ENCODE measurements at regions not wholly inside any gene's neighbourhood (a gene's known extent, or its start where the extent isn't known, plus 50 kb on each side); places are given as distances from the start of the nearest gene placed in this dataset.

- Histone ChIP-seq H3K9me3 (ENCODE audit: control insufficient read depth in 2 of 2, low read length in 2 of 2) (no peaks in the 10 kb centered on the region), H3K4me3 (ENCODE audit: low read depth, low read length) (no peak overlapping the region), H3K36me3 (ENCODE audit: control insufficient read depth, insufficient read depth, low read length) (no peaks in the 10 kb centered on the region), H3K27me3 (ENCODE audit: control insufficient read depth, insufficient read depth, low read length) (no peaks in the 10 kb centered on the region), H3K27ac (ENCODE audit: insufficient read depth, low read length, poor library complexity, severe bottlenecking) (no peak overlapping the region), H3K4me1 (ENCODE audit: control insufficient read depth, insufficient read depth, low read length, poor library complexity, severe bottlenecking) (no peaks in the 10 kb centered on the region)
- Mint-ChIP-seq H3K36me3 (no peaks in the 10 kb centered on the region), H3K9me3 (peaks cover 0 to 18% (median 4%) of the 10 kb centered on the region in 7 donors), H3K27ac (no peak overlapping the region), H3K4me3 (no peak overlapping the region), H3K27me3 (no peaks in the 10 kb centered on the region), H3K4me1 (no peaks in the 10 kb centered on the region)
- no peak for DNase-seq
- ATAC-seq (ENCODE audit: low read depth in 2 of 2): no peak
Measured at GRCh38 chrX:5617666-5618065, 611.0 kb downstream of the NLGN4X start.

GRCh38 chrX:5595570-5595969 lies 633.1 kb downstream of the NLGN4X start:
- no peaks in the 10 kb centered on the region for H3K9me3 ChIP-seq (ENCODE audit: control insufficient read depth in 2 of 2, low read length in 2 of 2)
- no peak overlapping the region for H3K27ac ChIP-seq (ENCODE audit: insufficient read depth, low read length, poor library complexity, severe bottlenecking)
- H3K27me3 Mint-ChIP-seq: no peaks in the 10 kb centered on the region
- H3K4me3 ChIP-seq (ENCODE audit: low read depth, low read length): no peak overlapping the region
- H3K27ac Mint-ChIP-seq: no peak overlapping the region
- no peak overlapping the region for H3K4me3 Mint-ChIP-seq
- DNase-seq (no peak), ATAC-seq (ENCODE audit: low read depth in 2 of 2) (no peak)
- H3K4me1 ChIP-seq (ENCODE audit: control insufficient read depth, insufficient read depth, low read length, poor library complexity, severe bottlenecking): no peaks in the 10 kb centered on the region
- no peaks in the 10 kb centered on the region for H3K36me3 Mint-ChIP-seq
- H3K4me1 Mint-ChIP-seq: no peaks in the 10 kb centered on the region
- H3K36me3 ChIP-seq (ENCODE audit: control insufficient read depth, insufficient read depth, low read length): no peaks in the 10 kb centered on the region
- peaks cover 0 to 14% (median 6%) of the 10 kb centered on the region in 7 donors for H3K9me3 Mint-ChIP-seq
- H3K27me3 ChIP-seq (ENCODE audit: control insufficient read depth, insufficient read depth, low read length): no peaks in the 10 kb centered on the region

DNA sequence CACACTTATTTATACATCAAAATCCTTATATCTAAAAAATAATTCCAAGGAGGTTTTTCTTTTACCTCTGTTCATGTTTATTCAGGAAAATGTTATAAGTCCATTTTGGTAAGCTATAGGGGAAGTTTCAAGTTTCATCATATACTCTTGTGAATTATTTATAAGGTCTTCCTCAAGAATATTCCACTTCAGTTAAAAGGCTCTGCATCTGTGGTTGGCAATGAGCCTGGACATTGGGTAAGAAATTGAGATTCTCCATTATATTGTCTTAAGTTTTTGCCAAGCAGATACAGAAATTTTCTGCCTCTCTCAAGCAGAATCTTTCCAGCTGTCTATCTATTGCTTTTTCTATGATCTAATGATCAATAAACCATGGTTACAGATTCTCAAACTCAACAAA lies 641.9 kb downstream of the NLGN4X start:
- DNase-seq (no peak), ATAC-seq (ENCODE audit: low read depth in 2 of 2) (no peak)
- no peak overlapping the region for H3K4me3 ChIP-seq (ENCODE audit: low read depth, low read length)
- Mint-ChIP-seq H3K4me3 (no peak overlapping the region), H3K4me1 (no peaks in the 10 kb centered on the region), H3K36me3 (no peaks in the 10 kb centered on the region), H3K27me3 (no peaks in the 10 kb centered on the region), H3K27ac (no peak overlapping the region), H3K9me3 (peaks cover 2 to 8% (median 4%) of the 10 kb centered on the region in 7 donors)
- no peaks in the 10 kb centered on the region for H3K27me3 ChIP-seq (ENCODE audit: control insufficient read depth, insufficient read depth, low read length)
- no peaks in the 10 kb centered on the region for H3K9me3 ChIP-seq (ENCODE audit: control insufficient read depth in 2 of 2, low read length in 2 of 2)
- no peaks in the 10 kb centered on the region for H3K36me3 ChIP-seq (ENCODE audit: control insufficient read depth, insufficient read depth, low read length)
- no peaks in the 10 kb centered on the region for H3K4me1 ChIP-seq (ENCODE audit: control insufficient read depth, insufficient read depth, low read length, poor library complexity, severe bottlenecking)
- H3K27ac ChIP-seq (ENCODE audit: insufficient read depth, low read length, poor library complexity, severe bottlenecking): no peak overlapping the region

DNA sequence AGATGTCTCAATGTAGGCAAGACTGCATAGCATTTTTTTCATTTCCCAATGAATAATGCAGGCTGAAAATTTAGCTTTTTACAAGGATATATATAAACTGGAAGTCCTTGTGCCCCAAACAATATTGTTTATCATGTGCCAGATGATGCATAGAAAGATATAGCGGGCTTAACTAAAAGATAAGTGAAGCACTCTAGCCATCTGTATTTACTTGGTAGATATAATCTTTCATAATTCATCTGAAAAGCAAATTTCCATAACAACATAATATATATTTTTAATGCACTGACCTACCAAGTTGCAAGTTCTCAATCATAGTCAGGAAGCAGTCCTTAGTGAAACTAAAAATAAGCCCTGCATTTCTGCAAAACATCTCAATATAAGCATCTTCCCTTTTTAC lies 653.3 kb downstream of the NLGN4X start:
- H3K4me1 Mint-ChIP-seq: no peaks in the 10 kb centered on the region
- ATAC-seq (ENCODE audit: low read depth in 2 of 2) (no peak), DNase-seq (no peak)
- H3K27ac Mint-ChIP-seq: no peak overlapping the region
- H3K36me3 Mint-ChIP-seq: no peaks in the 10 kb centered on the region
- Histone ChIP-seq H3K36me3 (ENCODE audit: control insufficient read depth, insufficient read depth, low read length) (no peaks in the 10 kb centered on the region), H3K27ac (ENCODE audit: insufficient read depth, low read length, poor library complexity, severe bottlenecking) (no peak overlapping the region), H3K4me1 (ENCODE audit: control insufficient read depth, insufficient read depth, low read length, poor library complexity, severe bottlenecking) (no peaks in the 10 kb centered on the region), H3K4me3 (ENCODE audit: low read depth, low read length) (no peak overlapping the region), H3K27me3 (ENCODE audit: control insufficient read depth, insufficient read depth, low read length) (no peaks in the 10 kb centered on the region), H3K9me3 (ENCODE audit: control insufficient read depth in 2 of 2, low read length in 2 of 2) (peaks cover 0 to 1% of the 10 kb centered on the region in 2 experiments)
- H3K9me3 Mint-ChIP-seq: peaks cover 0 to 6% (median 0%) of the 10 kb centered on the region in 7 donors
- H3K27me3 Mint-ChIP-seq: no peaks in the 10 kb centered on the region
- H3K4me3 Mint-ChIP-seq: no peak overlapping the region

- H3K9me3 ChIP-seq (ENCODE audit: control insufficient read depth in 2 of 2, low read length in 2 of 2): no peaks in the 10 kb centered on the region
- H3K36me3 ChIP-seq (ENCODE audit: control insufficient read depth, insufficient read depth, low read length): no peaks in the 10 kb centered on the region
- DNase-seq: no peak
- Mint-ChIP-seq H3K27ac (no peak overlapping the region), H3K4me3 (no peak overlapping the region), H3K4me1 (no peaks in the 10 kb centered on the region), H3K27me3 (no peaks in the 10 kb centered on the region), H3K9me3 (peaks cover 0 to 5% (median 1%) of the 10 kb centered on the region in 7 donors), H3K36me3 (no peaks in the 10 kb centered on the region)
- H3K27me3 ChIP-seq (ENCODE audit: control insufficient read depth, insufficient read depth, low read length): no peaks in the 10 kb centered on the region
- ATAC-seq (ENCODE audit: low read depth in 2 of 2): no peak
- no peak overlapping the region for H3K4me3 ChIP-seq (ENCODE audit: low read depth, low read length)
- H3K27ac ChIP-seq (ENCODE audit: insufficient read depth, low read length, poor library complexity, severe bottlenecking): no peak overlapping the region
- H3K4me1 ChIP-seq (ENCODE audit: control insufficient read depth, insufficient read depth, low read length, poor library complexity, severe bottlenecking): no peaks in the 10 kb centered on the region
Measured at GRCh38 chrX:5568934-5569333, 659.7 kb downstream of the NLGN4X start.

DNA sequence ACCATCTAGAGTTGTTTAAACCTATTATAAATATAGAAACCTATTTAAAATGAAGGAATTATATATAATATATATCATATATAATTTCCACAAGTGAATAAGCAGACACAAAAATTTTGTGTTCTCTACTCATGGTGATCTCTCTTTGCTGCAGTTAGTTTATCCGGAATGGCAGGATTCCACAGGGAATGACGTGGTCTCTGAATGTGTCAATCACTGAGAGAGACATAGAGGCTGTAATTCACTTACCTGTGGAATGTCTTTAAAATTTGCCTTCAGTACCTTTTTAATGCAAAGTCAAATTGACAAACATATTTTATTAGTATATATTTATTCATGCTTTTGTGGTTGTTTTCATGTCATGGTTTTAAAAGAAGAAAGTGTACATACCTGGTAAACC lies 669.3 kb downstream of the NLGN4X start:
- H3K27ac ChIP-seq (ENCODE audit: insufficient read depth, low read length, poor library complexity, severe bottlenecking): no peak overlapping the region
- ATAC-seq (ENCODE audit: low read depth in 2 of 2) (no peak), DNase-seq (no peak)
- peaks cover 0 to 14% (median 5%) of the 10 kb centered on the region in 7 donors for H3K9me3 Mint-ChIP-seq
- H3K4me3 ChIP-seq (ENCODE audit: low read depth, low read length): no peak overlapping the region
- peaks cover 0 to 2% (median 0%) of the 10 kb centered on the region in 4 donors for H3K4me1 Mint-ChIP-seq
- H3K36me3 Mint-ChIP-seq: no peaks in the 10 kb centered on the region
- no peaks in the 10 kb centered on the region for H3K36me3 ChIP-seq (ENCODE audit: control insufficient read depth, insufficient read depth, low read length)
- H3K27me3 ChIP-seq (ENCODE audit: control insufficient read depth, insufficient read depth, low read length): no peaks in the 10 kb centered on the region
- no peak overlapping the region for H3K27ac Mint-ChIP-seq
- no peak overlapping the region for H3K4me3 Mint-ChIP-seq
- no peaks in the 10 kb centered on the region for H3K27me3 Mint-ChIP-seq
- no peaks in the 10 kb centered on the region for H3K4me1 ChIP-seq (ENCODE audit: control insufficient read depth, insufficient read depth, low read length, poor library complexity, severe bottlenecking)
- peaks cover 4 to 6% of the 10 kb centered on the region in 2 experiments for H3K9me3 ChIP-seq (ENCODE audit: control insufficient read depth in 2 of 2, low read length in 2 of 2)

GRCh38 chrX:5549512-5549911 lies 679.2 kb downstream of the NLGN4X start:
- H3K4me1 ChIP-seq (ENCODE audit: control insufficient read depth, insufficient read depth, low read length, poor library complexity, severe bottlenecking): no peaks in the 10 kb centered on the region
- no peaks in the 10 kb centered on the region for H3K27me3 ChIP-seq (ENCODE audit: control insufficient read depth, insufficient read depth, low read length)
- H3K27ac Mint-ChIP-seq: no peak overlapping the region
- H3K4me1 Mint-ChIP-seq: no peaks in the 10 kb centered on the region
- H3K27me3 Mint-ChIP-seq: no peaks in the 10 kb centered on the region
- no peaks in the 10 kb centered on the region for H3K36me3 ChIP-seq (ENCODE audit: control insufficient read depth, insufficient read depth, low read length)
- no peaks in the 10 kb centered on the region for H3K36me3 Mint-ChIP-seq
- H3K27ac ChIP-seq (ENCODE audit: insufficient read depth, low read length, poor library complexity, severe bottlenecking): no peak overlapping the region
- no peak overlapping the region for H3K4me3 Mint-ChIP-seq
- H3K9me3 ChIP-seq (ENCODE audit: control insufficient read depth in 2 of 2, low read length in 2 of 2): no peaks in the 10 kb centered on the region
- ATAC-seq (ENCODE audit: low read depth in 2 of 2) (no peak), DNase-seq (no peak)
- H3K9me3 Mint-ChIP-seq: peaks cover 0 to 38% (median 7%) of the 10 kb centered on the region in 7 donors
- H3K4me3 ChIP-seq (ENCODE audit: low read depth, low read length): no peak overlapping the region

DNA sequence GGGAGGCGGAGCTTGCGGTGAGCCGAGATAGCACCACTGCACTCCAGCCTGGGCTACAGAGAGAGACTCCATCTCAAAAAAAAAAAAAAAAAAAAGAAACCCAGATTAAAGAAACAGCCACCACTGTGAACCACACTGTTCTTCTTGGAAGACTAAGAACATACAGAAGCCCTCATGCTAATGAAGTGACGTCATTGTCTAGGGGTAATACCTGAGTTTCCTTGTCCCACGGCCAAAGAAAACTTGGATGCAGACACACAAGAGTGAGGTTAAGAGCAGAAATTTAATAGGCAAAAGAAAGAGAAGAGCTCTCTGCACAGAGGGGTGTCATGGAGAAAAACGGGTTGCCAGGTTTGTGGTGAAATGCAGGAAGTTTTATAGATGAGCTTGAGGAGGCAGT lies 691.6 kb downstream of the NLGN4X start:
- H3K36me3 Mint-ChIP-seq: no peaks in the 10 kb centered on the region
- H3K27ac ChIP-seq (ENCODE audit: insufficient read depth, low read length, poor library complexity, severe bottlenecking): no peak overlapping the region
- no peaks in the 10 kb centered on the region for H3K27me3 ChIP-seq (ENCODE audit: control insufficient read depth, insufficient read depth, low read length)
- no peaks in the 10 kb centered on the region for H3K27me3 Mint-ChIP-seq
- H3K4me1 Mint-ChIP-seq: no peaks in the 10 kb centered on the region
- H3K27ac Mint-ChIP-seq: no peak overlapping the region
- no peak for DNase-seq
- peaks cover 0 to 15% (median 4%) of the 10 kb centered on the region in 7 donors for H3K9me3 Mint-ChIP-seq
- no peaks in the 10 kb centered on the region for H3K36me3 ChIP-seq (ENCODE audit: control insufficient read depth, insufficient read depth, low read length)
- no peak overlapping the region for H3K4me3 ChIP-seq (ENCODE audit: low read depth, low read length)
- H3K4me3 Mint-ChIP-seq: no peak overlapping the region
- H3K9me3 ChIP-seq (ENCODE audit: control insufficient read depth in 2 of 2, low read length in 2 of 2): no peaks in the 10 kb centered on the region
- ATAC-seq (ENCODE audit: low read depth in 2 of 2): no peak
- H3K4me1 ChIP-seq (ENCODE audit: control insufficient read depth, insufficient read depth, low read length, poor library complexity, severe bottlenecking): no peaks in the 10 kb centered on the region

Data from CD4-positive, CD25-positive, alpha-beta regulatory T cell (primary cell).